GM18951 (cell line): ENCODE measurements at regions not wholly inside any gene's neighbourhood (a gene's known extent, or its start where the extent isn't known, plus 50 kb on each side); places are given as distances from the start of the nearest gene placed in this dataset.

Source experiments
- POLR2A ChIP-seq: IDR thresholded peaks from 4 replicates; pipeline ENCODE4 v1.6.1; 2011; ENCODE audit warnings: mild to moderate bottlenecking; ENCODE audit not compliant: insufficient read length, insufficient read depth; ENCODE audit errors: extremely low read depth
- in situ Hi-C: fragments of 300-500 bp; cut with MboI; formaldehyde crosslinking; loops from one replicate; pipeline ENCODE4 v1.12.0; 2022; ENCODE audit warnings: low sequenced_read_pairs, mixed read lengths, inconsistent platforms; ENCODE audit not compliant: unreplicated experiment

- no peak for TF ChIP-seq POLR2A
- in situ Hi-C loops, result no loop called here
These were observed 1083.5 kb upstream of the ADGRL3 start for GRCh38 chr4:60116592-60116991.

GRCh38 chr4:60117726-60118323, 1082.3 kb upstream of the ADGRL3 start:
- TF ChIP-seq POLR2A, result no peak
- in situ Hi-C loops, result no loop called here

GRCh38 chr4:60122820-60123219, 1077.3 kb upstream of the ADGRL3 start:
- in situ Hi-C loops, result no loop called here
- TF ChIP-seq POLR2A, result no peak

GRCh38 chr4:60128888-60129287, 1071.2 kb upstream of the ADGRL3 start:
- in situ Hi-C loops, result no loop called here
- TF ChIP-seq POLR2A, result no peak

- in situ Hi-C loops, result no loop called here
These were observed 1070.4 kb upstream of the ADGRL3 start for GRCh38 chr4:60129740-60130139.

GRCh38 chr4:60133375-60133774, 1066.8 kb upstream of the ADGRL3 start:
- no peak for TF ChIP-seq POLR2A
- in situ Hi-C loops, result no loop called here

More at GRCh38 chr4:60129740-60130139, 1070.4 kb upstream of the ADGRL3 start:
- TF ChIP-seq POLR2A, result no peak

- in situ Hi-C loops, result no loop called here
- TF ChIP-seq POLR2A, result no peak
These were observed 1066.0 kb upstream of the ADGRL3 start for GRCh38 chr4:60134099-60134498.

GRCh38 chr4:60155088-60155487, 1045.0 kb upstream of the ADGRL3 start:
- no peak for TF ChIP-seq POLR2A
- in situ Hi-C loops, result no loop called here

- in situ Hi-C loops, result no loop called here
- TF ChIP-seq POLR2A, result no peak
These were observed 1027.0 kb upstream of the ADGRL3 start for GRCh38 chr4:60173103-60173502.

- in situ Hi-C loops, result no loop called here
- TF ChIP-seq POLR2A, result no peak
These were observed 1026.4 kb upstream of the ADGRL3 start for GRCh38 chr4:60173718-60174117.

GRCh38 chr4:60175241-60175640, 1024.9 kb upstream of the ADGRL3 start:
- in situ Hi-C loops, result no loop called here
- no peak for TF ChIP-seq POLR2A

GRCh38 chr4:60187428-60187827, 1012.7 kb upstream of the ADGRL3 start:
- in situ Hi-C loops, result no loop called here
- no peak for TF ChIP-seq POLR2A

GRCh38 chr4:60189286-60189685, 1010.8 kb upstream of the ADGRL3 start:
- in situ Hi-C loops, result no loop called here
- TF ChIP-seq POLR2A, result no peak

- in situ Hi-C loops, result no loop called here
- no peak for TF ChIP-seq POLR2A
These were observed 1005.9 kb upstream of the ADGRL3 start for GRCh38 chr4:60194214-60194613.

- in situ Hi-C loops, result no loop called here
- TF ChIP-seq POLR2A, result no peak
These were observed 1004.9 kb upstream of the ADGRL3 start for GRCh38 chr4:60195256-60195655.

GRCh38 chr4:60201052-60201673, 999.0 kb upstream of the ADGRL3 start:
- no peak for TF ChIP-seq POLR2A
- in situ Hi-C loops, result no loop called here
